ENCODE measurements at regions not wholly inside any gene's neighbourhood (a gene's known extent, or its start where the extent isn't known, plus 50 kb on each side); places are given as distances from the start of the nearest gene placed in this dataset.

GRCh38 chr13:80009760-80010159 is 331.2 kb downstream of the SPRY2 start:
- Histone ChIP-seq H2AFZ (ENCODE audit: control insufficient read depth, low read length) (no peak overlapping the region), H3K36me3 (ENCODE audit: control insufficient read depth in 2 of 2, extremely low read depth in 1 of 2, insufficient read depth in 2 of 2, low read length in 2 of 2) (no peaks in the 10 kb centered on the region), H3K4me1 (ENCODE audit: control insufficient read depth, extremely low read depth, insufficient read depth, low read length) (no peaks in the 10 kb centered on the region), H4K20me1 (ENCODE audit: control insufficient read depth, extremely low read depth, insufficient read depth, low read length) (no peaks in the 10 kb centered on the region), H3K9me1 (ENCODE audit: control insufficient read depth, extremely low read depth, insufficient read depth, low read length) (no peaks in the 10 kb centered on the region), H3K9ac (ENCODE audit: control insufficient read depth, extremely low read depth, insufficient read depth, low read length) (no peak overlapping the region), H3K4me3 (ENCODE audit: control insufficient read depth in 2 of 3, extremely low read depth in 1 of 3, insufficient read depth in 2 of 3, low read depth in 1 of 3, low read length in 3 of 3) (no peak overlapping the region), H3K27ac (ENCODE audit: control insufficient read depth, insufficient read depth, low read length) (no peak overlapping the region), H3K27me3 (ENCODE audit: control insufficient read depth, extremely low read depth, insufficient read depth, low read length) (no peaks in the 10 kb centered on the region), H3K4me2 (ENCODE audit: control insufficient read depth, extremely low read depth, insufficient read depth, low read depth, low read length) (no peak overlapping the region), H3K9me3 (ENCODE audit: control insufficient read depth, low read depth, low read length) (no peaks in the 10 kb centered on the region), H3K79me2 (ENCODE audit: control insufficient read depth, insufficient read depth, low read length) (no peaks in the 10 kb centered on the region)
- no peak for DNase-seq (ENCODE audit: low read depth, low spot score)
- dilution Hi-C loops (cut with MboI; ENCODE audit: extremely low pct_ligation_motif_present, low sequenced_read_pairs) = no loop called here
- FAIRE-seq = no peak
- no peak for TF ChIP-seq CTCF (optimal IDR thresholded peaks at IDR 0.05 in 1 of 3, IDR thresholded peaks at IDR 0.05 in 1 of 3, conservative IDR thresholded peaks at IDR 0.05 in 1 of 3; ENCODE audit: extremely low read depth in 1 of 3, insufficient read depth in 2 of 3, low read length in 3 of 3)
- TF ChIP-seq EZH2 (IDR thresholded peaks at IDR 0.05; ENCODE audit: low read length) = no peak

GRCh38 chr13:80006940-80007339 is 334.0 kb downstream of the SPRY2 start:
- no peak for DNase-seq (ENCODE audit: low read depth, low spot score)
- no peaks in the 10 kb centered on the region for H3K4me1 ChIP-seq (ENCODE audit: control insufficient read depth, extremely low read depth, insufficient read depth, low read length)
- H2AFZ ChIP-seq (ENCODE audit: control insufficient read depth, low read length) = no peak overlapping the region
- H3K27ac ChIP-seq (ENCODE audit: control insufficient read depth, insufficient read depth, low read length) = no peak overlapping the region
- H4K20me1 ChIP-seq (ENCODE audit: control insufficient read depth, extremely low read depth, insufficient read depth, low read length) = no peaks in the 10 kb centered on the region
- no peaks in the 10 kb centered on the region for H3K36me3 ChIP-seq (ENCODE audit: control insufficient read depth in 2 of 2, extremely low read depth in 1 of 2, insufficient read depth in 2 of 2, low read length in 2 of 2)
- no peaks in the 10 kb centered on the region for H3K79me2 ChIP-seq (ENCODE audit: control insufficient read depth, insufficient read depth, low read length)
- dilution Hi-C loops (cut with MboI; ENCODE audit: extremely low pct_ligation_motif_present, low sequenced_read_pairs) = no loop called here
- no peak overlapping the region for H3K9ac ChIP-seq (ENCODE audit: control insufficient read depth, extremely low read depth, insufficient read depth, low read length)
- H3K9me3 ChIP-seq (ENCODE audit: control insufficient read depth, low read depth, low read length) = no peaks in the 10 kb centered on the region
- H3K4me3 ChIP-seq (ENCODE audit: control insufficient read depth in 2 of 3, extremely low read depth in 1 of 3, insufficient read depth in 2 of 3, low read depth in 1 of 3, low read length in 3 of 3) = no peak overlapping the region
- no peaks in the 10 kb centered on the region for H3K9me1 ChIP-seq (ENCODE audit: control insufficient read depth, extremely low read depth, insufficient read depth, low read length)
- no peak for FAIRE-seq
- TF ChIP-seq EZH2 (IDR thresholded peaks at IDR 0.05; ENCODE audit: low read length) (no peak), CTCF (optimal IDR thresholded peaks at IDR 0.05 in 1 of 3, IDR thresholded peaks at IDR 0.05 in 1 of 3, conservative IDR thresholded peaks at IDR 0.05 in 1 of 3; ENCODE audit: extremely low read depth in 1 of 3, insufficient read depth in 2 of 3, low read length in 3 of 3) (no peak)
- H3K27me3 ChIP-seq (ENCODE audit: control insufficient read depth, extremely low read depth, insufficient read depth, low read length) = no peaks in the 10 kb centered on the region
- H3K4me2 ChIP-seq (ENCODE audit: control insufficient read depth, extremely low read depth, insufficient read depth, low read depth, low read length) = no peak overlapping the region

Data from keratinocyte (primary cell).